ENCODE measurements at regions not wholly inside any gene's neighbourhood (a gene's known extent, or its start where the extent isn't known, plus 50 kb on each side); places are given as distances from the start of the nearest gene placed in this dataset.

DNA sequence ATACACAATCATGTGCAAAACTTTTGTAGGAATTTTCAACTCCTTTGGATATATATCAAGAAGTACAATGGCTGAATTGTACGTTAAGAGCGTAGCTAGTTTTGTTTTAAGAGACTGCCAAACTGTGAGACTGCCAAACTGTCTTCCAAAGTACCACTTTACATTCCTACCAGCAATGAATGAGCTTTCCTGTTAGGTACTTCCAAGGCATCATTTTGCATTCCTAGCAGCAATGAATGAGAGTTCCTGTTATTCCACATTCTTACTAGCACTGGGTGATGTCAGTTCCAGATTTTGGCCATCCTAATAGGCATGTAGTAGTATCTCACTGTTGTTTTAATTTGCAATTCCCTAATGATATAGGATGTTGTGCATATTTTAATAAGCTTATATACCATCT is 219.3 kb downstream of the KCNN2 start:
- Histone ChIP-seq H3K27ac (ENCODE audit: low read depth, low read length, severe bottlenecking) (no peak overlapping the region), H3K4me3 (ENCODE audit: extremely low read depth, insufficient read depth, low read length, poor library complexity, severe bottlenecking) (no peak overlapping the region), H3K9me3 (ENCODE audit: control insufficient read depth, low read length) (no peaks in the 10 kb centered on the region), H3K36me3 (ENCODE audit: control insufficient read depth, insufficient read depth, low read length) (no peaks in the 10 kb centered on the region), H3K4me1 (ENCODE audit: control insufficient read depth, insufficient read depth, low read length, poor library complexity, severe bottlenecking) (no peaks in the 10 kb centered on the region)
- WGBS, 2 experiments (ENCODE audit: insufficient coverage in 2 of 2): 80 to 94% methylated on average over 1 to 2 of the region's 2 CpGs

DNA sequence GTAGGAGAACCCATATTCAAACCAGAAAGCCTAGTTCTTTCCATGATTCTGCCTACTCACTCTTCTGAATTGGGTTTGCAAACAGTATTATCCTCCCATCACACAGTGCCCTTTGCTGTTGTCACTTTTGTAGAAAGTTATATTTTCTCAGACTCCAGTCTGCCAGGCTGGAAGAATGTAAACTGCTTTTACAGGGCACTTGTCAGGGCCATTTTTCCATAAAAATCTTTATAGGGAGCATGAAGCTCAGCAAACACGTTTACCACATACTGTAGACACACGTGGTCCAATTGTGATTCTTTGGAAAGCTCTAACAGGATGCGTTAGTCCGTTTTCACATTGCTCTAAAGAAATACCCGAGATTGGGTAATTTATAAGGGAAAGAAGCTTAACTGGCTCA is 204.0 kb downstream of the KCNN2 start:
- Histone ChIP-seq H3K27ac (ENCODE audit: low read depth, low read length, severe bottlenecking) (no peak overlapping the region), H3K4me1 (ENCODE audit: control insufficient read depth, insufficient read depth, low read length, poor library complexity, severe bottlenecking) (no peaks in the 10 kb centered on the region), H3K9me3 (ENCODE audit: control insufficient read depth, low read length) (no peaks in the 10 kb centered on the region), H3K4me3 (ENCODE audit: extremely low read depth, insufficient read depth, low read length, poor library complexity, severe bottlenecking) (no peak overlapping the region), H3K36me3 (ENCODE audit: control insufficient read depth, insufficient read depth, low read length) (no peaks in the 10 kb centered on the region)
- WGBS, 2 experiments (ENCODE audit: insufficient coverage in 2 of 2): 89 to 94% methylated on average over 4 to 5 of the region's 5 CpGs

DNA sequence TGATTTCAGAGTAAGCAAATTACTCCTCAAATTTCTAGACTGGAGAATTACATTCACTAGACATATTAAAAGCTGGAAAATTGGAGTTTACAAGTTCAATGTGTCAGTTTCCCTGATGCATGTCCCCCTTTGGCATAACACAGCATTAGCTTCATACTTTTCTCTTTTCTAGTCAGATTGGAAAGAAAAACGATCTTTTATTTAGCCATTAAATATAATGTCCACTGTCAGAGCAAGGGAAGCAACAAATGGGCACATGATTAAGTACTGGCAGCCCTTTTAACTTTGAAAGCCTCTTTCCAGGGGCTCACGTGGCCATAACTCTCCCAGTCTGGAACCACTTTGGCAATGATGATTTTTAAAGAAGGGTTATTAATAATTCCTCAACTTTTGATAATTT is 203.3 kb downstream of the KCNN2 start:
- Histone ChIP-seq H3K27ac (ENCODE audit: low read depth, low read length, severe bottlenecking) (no peak overlapping the region), H3K4me3 (ENCODE audit: extremely low read depth, insufficient read depth, low read length, poor library complexity, severe bottlenecking) (no peak overlapping the region), H3K9me3 (ENCODE audit: control insufficient read depth, low read length) (no peaks in the 10 kb centered on the region), H3K36me3 (ENCODE audit: control insufficient read depth, insufficient read depth, low read length) (no peaks in the 10 kb centered on the region), H3K4me1 (ENCODE audit: control insufficient read depth, insufficient read depth, low read length, poor library complexity, severe bottlenecking) (no peaks in the 10 kb centered on the region)
- WGBS, 2 experiments (ENCODE audit: insufficient coverage in 2 of 2): 71% methylated on average over 1 of the region's 2 CpGs; no CpG with 5 or more reads in 1 of the 2 experiments

DNA sequence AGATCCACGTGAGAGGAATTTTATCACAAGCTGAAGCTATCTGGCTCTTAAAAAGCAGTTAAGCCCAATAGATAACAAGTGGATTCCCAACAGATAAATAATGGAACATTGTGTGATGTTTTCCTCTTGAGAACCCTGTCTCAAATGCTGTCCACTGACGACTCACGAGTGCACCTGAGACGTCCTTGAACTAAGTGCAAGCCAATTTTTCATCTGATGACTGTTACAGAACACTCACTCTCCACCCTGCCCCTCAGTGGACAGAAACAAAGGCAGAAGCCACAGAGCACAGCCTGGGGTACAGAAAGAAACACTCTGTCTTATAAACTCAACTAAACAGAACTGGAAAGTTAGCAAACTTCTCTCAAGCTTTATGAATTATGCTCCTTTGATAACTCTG is 199.5 kb downstream of the KCNN2 start:
- Histone ChIP-seq H3K27ac (ENCODE audit: low read depth, low read length, severe bottlenecking) (no peak overlapping the region), H3K36me3 (ENCODE audit: control insufficient read depth, insufficient read depth, low read length) (no peaks in the 10 kb centered on the region), H3K4me1 (ENCODE audit: control insufficient read depth, insufficient read depth, low read length, poor library complexity, severe bottlenecking) (no peaks in the 10 kb centered on the region), H3K9me3 (ENCODE audit: control insufficient read depth, low read length) (no peaks in the 10 kb centered on the region), H3K4me3 (ENCODE audit: extremely low read depth, insufficient read depth, low read length, poor library complexity, severe bottlenecking) (no peak overlapping the region)
- 73 to 75% methylated on average over 3 to 4 of the region's 4 CpGs for WGBS, 2 experiments (ENCODE audit: insufficient coverage in 2 of 2)
